GM21529 (cell line): ENCODE measurements at regions not wholly inside any gene's neighbourhood (a gene's known extent, or its start where the extent isn't known, plus 50 kb on each side); places are given as distances from the start of the nearest gene placed in this dataset.

Experiments
- ATAC-seq: cut with Tn5 transposase; IDR thresholded peaks from one replicate; pipeline ENCODE4 v1.9.1; 2021; ENCODE audit not compliant: unreplicated experiment

DNA sequence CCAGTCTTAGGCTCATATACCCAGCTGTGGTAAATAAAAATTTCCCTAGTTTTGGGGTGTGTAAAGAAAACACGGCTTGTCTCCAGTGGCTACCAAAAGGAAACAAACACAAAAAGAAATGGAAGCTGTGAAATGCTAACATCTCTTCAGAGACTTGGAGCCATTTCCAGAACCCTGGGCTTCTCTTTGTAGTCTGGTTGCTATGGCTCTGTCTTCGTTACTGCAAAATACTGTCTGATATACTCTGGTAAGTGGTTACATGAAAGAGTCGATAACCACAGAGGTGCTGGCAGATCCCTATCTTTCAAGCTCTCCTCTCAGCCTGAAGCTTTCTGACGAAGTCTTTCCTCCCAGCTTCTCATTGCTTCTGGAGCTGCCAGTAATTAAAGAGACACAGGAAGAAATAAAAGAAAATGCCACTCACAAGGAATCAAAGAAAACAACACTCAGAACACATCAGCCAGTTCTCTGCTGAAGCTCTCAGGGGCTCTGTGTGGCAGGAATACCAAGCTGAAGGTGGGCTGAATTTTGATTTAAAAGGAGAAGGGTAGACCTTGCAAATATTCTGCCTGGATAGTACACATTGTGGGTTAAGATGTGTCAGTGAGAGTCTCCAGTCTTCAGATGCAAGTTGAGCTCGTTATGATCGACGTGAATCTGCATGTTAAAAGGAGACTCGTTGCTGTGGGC lies 107.6 kb upstream of the FAM9C start:
- ATAC-seq, result no peak

DNA sequence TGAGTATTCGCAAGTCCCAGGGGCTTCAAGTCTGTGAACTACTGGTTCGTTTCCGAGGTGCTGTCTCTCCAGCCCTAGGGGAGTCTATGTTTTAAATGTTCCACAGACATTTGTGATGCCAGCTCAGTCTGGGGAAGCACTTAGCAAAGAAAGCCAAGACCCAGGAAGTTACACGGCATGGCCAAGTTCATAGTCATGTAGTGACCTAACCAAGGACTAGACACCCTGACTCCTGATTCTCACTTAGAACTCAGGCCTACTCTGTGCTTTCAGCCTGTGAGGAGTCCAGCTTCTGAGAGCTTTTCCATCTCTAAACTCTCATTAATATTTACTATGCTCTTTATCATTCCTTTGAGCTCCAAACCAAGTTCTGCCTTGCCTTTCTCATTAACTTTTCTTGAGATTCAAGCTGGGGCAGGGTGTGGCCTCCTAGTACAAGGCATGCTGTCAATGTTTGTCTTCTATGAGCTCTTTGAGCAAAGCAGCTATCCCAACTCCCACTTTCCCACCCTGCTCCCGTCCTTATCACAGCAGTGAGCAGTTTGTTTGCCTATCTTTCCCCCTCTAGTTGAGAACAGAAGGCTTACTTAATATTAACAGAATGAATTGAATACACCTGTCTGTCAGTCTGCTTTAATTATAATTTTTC lies 105.4 kb upstream of the FAM9C start:
- no peak for ATAC-seq

DNA sequence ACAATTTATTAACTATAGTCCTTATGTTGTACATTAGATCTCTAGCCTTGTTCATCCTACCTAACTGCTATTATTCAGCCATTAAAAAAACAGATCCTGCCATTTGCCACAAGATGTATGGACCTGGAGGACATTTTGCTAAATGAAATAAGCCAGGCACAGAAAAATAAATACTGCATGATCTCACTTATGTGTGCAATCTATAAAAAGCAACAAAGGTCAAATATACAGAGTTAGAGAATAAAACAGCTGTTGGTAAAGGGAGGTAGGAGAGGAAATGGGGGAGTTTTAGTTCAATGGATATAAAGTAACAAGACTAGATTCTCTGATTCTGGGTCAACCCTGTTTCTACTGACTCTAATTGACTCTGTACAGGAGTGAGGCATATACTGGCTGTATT lies 103.3 kb upstream of the FAM9C start:
- ATAC-seq, result no peak

DNA sequence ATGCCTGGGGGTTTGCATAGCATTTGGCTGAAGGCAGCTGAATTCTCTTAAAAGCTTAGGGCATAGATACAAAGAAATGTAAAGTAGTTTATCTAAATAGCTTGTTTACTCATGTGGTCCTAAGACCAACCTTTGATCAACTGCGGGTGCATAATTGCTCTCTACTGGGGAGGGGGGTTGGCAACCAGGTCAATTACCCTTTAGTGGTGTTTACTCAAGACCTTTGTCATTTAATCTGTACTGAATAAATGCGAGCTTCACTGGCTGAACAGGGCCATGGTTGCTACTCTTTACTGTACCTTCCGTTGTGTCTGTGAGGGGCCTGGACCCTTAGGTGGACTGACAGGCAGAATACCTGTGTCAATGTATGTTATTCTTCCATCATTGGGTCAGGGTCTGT lies 102.7 kb upstream of the FAM9C start:
- no peak for ATAC-seq

DNA sequence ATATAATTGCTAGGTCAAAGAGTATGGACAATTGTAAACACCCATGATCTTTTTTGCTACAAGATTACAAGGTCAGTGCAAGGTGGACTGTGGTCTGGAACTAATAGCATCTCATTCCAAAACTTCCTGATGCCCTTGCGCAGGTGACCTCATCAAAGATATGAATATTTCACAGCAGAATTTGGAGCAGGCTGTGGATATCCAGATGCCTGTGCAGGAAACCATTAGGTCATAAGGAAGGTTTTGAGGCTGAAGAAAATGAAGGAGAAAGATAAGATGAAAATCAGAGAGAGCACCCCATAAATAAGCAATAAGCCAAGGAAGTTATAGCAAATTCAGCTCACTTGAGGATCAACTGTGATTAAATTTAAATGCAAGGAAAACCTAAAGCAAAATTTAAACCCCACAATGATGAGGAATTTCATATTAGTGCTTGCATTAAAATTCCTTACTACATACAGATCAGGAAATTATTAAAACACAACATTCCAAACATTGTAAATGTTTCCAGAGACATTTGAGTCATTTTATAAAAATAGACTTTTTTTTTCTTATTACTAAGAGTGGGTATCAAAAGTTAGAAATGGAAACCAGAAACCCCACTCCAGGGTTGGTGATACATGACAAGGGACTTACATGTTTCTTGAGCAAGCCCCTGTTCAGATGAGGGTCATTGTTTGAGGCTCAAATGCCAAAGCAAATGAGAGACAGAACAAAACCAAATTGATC lies 100.7 kb upstream of the FAM9C start:
- ATAC-seq, result no peak

DNA sequence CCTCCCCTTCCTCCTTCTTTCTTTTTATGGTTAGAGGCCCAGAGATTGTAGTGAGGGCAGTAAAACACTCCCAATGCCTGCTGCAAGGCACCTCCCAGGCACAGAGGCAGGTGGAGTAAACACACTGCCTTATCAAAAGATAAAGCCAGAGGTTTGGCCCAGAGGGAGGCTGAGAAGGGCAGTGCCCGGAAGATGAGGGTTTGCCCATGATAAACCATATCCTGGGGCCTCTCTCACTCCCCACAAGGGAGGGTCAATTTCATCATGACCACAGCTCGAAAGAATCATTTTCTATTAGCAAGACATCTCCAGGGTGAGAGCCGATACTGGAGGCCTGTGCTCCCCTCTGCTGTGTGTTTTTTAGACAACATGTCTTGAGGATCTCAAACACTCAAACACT lies 98.5 kb upstream of the FAM9C start:
- ATAC-seq, result no peak

DNA sequence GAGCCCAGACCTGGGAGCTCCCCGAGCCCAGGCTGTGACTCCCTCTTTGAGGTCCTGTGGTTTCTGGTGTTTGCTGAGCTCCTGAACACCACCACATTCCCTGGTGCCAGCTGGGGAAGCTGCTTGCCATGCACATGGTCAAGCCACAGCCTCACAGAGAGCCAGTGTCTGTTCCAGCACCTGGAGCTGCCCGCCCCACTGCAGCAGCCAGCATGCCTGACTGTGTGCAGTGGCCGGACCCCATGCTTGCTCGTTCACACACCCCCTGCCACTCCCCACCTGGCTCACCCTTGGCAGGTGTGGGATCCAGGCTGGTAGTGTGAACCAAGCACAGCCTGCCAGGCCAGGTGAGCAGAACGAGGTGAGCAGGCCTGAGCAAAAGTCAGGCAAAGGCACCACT lies 95.6 kb upstream of the FAM9C start:
- no peak for ATAC-seq

DNA sequence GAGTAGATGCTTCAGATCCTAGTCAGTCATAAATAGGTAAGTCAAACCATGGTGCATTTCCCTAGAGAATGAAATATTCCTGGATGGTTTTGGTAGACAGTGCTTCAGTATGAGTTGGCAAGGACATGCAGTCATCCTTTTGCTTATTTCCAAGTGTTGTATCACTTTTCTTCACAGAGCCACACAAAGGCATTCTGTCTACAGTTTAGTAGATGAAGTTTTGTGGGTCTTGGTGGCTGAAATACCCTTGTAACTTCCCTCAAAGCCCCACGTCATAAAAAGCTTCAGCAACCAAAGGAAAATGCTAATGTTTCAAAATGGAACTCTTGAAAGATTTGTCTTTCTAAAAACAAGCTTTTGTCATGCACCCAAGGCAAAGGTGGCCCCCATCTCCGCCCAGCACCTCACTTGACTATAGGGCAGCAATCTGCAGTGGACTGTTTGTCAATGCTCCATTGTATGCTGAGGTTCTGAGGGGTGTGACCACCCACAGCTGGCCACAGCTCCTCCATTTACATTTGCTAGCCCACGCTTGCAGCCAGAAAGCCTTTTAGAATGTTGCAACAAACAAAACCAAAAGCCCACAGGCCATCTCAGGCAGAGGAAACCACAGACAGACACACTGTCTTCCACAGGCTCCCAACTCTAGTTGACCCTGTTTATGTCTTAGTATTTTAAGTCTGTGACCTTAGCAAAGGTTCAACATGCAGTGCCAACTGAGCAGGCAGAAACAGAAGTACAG lies 87.1 kb upstream of the FAM9C start:
- ATAC-seq, result no peak

DNA sequence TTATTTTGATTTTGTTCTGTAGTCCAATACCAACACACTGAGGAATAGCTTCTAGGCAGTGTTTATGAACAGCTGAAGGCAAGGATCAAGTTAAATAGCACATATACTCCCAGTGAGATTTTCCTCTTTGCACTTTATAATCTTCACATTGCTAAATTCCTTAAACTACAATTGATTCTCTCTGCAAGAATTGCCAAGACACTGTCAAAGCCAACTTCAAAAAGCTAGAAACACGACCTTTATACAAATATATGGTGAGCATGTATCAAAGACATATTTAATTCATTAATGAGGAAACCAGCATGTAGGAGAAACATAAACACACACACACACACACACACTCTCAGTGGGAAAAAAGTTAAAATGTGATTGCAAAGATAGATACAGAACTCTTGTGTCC lies 86.4 kb upstream of the FAM9C start:
- ATAC-seq, result no peak

DNA sequence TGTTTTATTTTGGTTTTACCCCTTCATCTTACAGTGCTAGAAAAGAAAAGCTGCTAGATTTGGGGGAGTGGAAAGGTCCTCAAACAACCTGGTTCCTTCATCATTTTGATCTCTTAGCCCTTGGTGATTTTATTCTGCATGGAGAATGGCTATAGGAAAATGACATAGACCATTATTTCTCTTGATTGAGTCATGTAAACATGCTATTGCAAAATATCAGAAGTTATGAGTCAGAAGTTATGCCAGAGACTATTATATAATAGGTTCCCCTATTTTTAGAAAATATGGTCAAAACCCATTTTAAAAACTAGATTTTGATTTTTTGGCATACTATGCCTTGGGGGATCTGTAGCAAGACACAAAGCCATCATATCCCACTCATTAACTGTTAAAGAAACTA lies 83.7 kb upstream of the FAM9C start:
- ATAC-seq, result no peak

DNA sequence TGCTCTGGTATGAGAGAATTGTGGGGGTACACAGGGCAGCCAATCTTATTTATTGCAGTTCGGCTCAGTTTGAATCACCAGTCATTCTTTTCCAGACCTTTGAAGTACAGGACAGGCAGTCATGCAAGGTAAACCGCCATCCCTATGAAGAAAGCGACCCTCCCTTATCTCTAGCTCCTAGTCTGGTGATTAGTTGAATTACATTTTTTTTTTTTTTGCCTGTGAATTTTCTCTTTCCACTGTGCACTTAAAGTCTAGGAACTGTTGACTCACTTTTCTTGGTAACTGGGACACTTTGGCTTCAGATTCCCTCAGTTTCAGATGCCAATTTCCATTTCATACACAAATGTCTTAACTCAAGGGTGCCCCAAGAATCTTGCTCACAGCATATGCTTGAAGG lies 82.4 kb upstream of the FAM9C start:
- no peak for ATAC-seq

DNA sequence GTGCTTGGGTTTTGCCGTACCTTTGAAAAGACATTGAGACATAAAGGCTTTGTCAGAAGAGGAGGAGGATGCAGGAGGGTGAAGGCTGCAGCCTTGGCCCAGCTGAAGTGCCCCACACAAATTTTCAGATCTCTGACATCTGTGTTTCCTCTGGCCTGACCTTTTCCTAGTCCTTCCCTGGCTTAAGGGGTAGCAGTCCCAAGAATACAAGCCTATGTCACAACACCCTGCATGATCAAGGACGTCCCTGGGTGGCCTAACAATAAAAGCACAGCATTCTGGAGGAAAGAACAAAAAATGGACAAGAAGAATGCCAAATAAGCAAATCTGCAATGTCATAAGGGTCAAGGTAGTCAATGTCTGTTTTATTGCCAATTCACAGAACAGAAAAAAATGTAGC lies 80.8 kb upstream of the FAM9C start:
- ATAC-seq, result no peak

DNA sequence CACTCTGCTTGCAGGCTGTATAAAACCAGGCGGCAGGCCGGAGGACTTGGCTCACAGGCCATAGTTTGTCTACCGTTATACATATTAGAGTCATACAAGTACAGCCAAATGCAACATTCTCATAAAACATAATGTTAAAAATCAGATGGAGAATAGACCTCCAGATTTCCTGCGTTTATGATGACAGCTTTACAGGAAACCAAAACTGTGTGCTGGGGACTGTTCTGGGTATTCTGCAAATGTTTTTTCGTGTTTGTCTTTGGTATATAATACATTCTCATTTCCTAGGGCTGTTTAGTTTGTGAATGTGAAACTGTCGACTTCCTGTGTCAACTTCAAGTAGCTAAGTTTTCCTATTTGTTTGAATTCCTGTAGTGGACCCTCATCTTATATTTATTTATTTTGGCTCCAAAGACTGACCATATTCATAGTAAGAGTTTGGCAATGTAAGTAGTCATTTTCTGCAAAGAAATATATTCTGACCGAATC lies 79.5 kb upstream of the FAM9C start:
- no peak for ATAC-seq

DNA sequence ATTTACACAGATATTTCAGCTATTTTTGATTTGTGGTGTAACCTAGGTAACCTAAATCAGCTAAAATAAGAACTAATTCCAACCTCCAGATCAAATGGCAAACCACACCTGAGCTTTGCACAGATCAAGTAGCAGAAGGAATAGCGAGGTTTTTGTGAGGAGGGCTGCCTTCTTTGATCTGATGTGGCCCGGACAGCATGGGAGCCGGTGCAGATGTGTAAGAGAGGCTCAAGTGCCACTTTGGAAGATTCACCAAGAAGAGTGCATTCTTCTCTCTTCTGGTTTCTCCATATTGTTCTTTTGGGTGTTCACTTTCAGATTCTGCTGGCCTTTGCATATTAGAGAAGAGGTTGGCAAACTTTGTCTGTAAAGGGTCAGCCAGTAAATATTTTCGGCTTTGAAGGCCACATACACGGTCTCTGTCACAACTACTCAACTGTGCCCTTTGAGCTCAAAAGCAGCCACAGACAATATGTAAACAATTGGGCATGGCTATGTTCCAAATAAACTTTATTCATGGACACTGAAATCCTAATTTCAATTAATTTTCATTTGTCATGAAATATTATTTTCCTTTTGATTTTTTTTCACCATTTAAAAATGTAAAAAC lies 78.9 kb upstream of the FAM9C start:
- no peak for ATAC-seq

DNA sequence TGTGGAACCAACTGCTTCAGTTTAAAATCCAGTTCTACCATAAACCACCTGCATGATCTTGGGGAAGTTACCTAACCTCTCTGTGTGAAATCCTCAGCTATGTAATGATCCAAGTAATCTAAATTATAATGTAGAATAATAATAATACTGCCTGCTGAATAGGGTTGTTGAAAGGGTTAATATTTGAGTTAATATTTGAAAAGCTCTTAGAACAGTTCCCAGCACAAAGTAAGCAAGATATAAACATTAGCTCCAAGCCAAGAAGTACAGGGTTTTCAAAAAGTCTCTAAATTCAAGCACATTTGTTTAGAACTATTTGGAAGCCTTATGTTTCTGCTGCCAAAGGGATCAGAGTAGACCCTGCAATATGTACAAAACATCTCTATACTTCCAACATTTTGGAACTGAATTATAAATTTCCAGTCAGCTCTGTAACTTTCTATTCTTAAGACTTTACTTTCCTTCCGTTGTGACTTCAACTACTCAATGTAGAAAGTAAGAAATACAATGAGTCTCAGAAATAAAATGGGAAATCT lies 76.7 kb upstream of the FAM9C start:
- no peak for ATAC-seq

DNA sequence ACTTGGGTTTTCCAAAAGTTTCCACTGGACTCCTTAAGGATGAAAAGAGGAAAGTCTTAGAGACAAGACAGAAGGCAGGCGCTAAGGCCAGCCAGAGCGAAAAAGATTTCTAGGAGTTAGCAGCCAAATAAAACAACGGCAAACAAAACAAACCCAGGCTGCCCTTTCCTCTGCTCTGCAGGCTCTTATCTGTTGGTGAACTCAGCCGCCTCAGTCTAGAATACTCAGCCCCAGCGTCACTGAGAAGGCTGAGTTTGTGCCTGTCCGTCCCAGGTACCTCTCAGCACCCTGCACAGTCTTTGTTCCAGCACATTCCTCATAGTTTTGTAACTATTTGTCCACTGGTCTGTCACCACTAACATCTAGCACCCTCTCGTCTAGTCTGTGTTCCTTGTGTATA lies 75.6 kb upstream of the FAM9C start:
- no peak for ATAC-seq

DNA sequence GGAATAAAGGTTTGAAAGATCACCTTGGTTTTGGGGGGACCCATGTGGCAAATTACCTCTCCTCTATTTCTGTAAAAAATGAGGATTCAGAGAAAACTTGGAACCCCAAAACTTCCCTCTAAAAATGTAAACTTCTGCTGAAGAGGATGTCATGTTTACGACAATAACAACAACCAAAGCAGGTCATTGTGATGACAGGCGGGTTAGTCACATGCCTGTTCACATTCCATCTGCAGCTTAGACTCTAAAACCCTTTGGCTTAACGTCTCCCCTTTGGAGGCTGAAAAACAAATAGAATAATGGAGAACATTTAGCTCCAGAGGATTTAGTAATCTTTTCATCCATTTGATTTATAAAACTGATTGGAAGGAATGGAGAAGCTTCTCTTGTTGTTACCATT lies 75.0 kb upstream of the FAM9C start:
- ATAC-seq, result no peak

DNA sequence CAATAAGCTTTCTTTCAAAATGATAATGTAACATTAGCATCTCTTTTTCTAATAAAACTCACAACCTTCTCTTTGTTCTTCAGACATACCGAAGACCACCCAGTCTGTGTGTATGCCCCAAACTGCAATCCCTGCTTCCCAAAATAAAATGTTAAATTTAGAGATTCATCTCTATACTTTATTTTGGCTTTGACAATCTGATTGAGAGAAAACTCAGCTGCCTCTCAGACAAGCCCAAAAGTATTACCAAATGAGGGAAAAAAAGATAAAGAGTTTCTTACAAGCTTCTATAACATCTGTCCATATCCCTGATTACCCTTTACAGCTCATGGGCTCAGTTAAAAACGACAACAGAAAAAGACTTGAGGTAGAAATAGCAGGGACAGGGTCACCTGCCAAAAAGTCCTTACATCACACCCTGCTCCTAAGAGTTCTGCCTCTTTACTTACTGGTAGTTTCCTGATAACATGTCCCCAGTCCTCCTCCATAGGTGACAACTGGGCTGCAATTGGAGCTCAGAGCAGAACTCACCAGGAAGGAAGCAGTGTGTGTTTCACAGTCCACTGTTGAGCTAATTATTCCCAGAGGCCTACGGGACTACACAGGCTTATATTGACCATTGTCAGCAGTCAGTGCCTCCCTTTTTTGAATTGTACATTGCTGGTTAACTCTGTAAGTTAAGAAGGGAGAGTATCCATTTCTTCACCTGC lies 70.9 kb upstream of the FAM9C start:
- ATAC-seq, result no peak

DNA sequence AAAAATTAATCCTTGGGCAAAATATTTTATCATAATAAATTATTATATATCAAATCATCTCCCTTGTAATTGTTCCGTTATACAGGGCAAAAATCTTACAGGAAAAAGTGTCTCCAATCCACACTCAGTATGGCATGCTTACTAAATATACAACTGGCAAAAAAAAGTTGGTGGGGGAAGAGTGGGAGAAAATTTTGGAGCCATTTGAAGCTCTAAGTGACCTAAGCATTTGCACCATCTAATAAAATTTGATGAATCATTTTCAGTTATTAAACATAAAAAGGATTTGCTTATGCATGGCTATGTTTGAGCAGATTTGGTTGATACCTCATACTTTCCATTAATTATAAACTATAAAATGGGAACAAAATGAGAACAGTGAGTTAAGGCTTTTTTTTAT lies 68.1 kb upstream of the FAM9C start:
- no peak for ATAC-seq
